Lower leg skin (tissue), 3 donors: ENCODE measurements at regions not wholly inside any gene's neighbourhood (a gene's known extent, or its start where the extent isn't known, plus 50 kb on each side); places are given as distances from the start of the nearest gene placed in this dataset.

ENCODE experiments used
- CTCF ChIP-seq, 3 donors: fragments of 450-650 bp; IDR thresholded peaks; one replicate each; pipeline ENCODE4 v1.5.1; 2016; ENCODE audit warnings: antibody characterized with exemption in 3 of 3, mild to moderate bottlenecking in 3 of 3, moderate library complexity in 2 of 3
- POLR2A ChIP-seq, 2 donors: fragments of 450-650 bp; IDR thresholded peaks; one replicate each; pipeline ENCODE4 v1.6.1; 2016 to 2017; ENCODE audit warnings: antibody characterized with exemption in 2 of 2, mild to moderate bottlenecking in 1 of 2, moderate library complexity in 1 of 2

DNA sequence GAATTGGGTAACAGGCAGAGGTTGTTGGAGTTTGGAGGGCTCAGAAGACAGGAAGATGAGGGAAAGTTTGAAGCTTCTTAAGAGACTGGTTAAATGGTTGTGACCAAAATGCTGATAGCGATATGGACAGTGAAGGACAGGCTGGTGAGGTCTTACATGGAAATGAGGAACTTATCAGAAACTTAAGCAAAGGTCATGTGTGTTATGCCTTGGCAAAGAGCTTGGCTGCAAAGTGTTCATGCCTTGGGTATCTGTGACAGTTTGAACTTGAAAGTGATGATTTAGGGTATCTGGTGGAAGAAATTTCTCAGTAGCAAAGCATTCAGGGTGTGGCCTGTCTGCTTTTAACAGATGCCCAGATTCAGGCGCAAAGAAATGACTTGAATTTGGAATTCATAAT is 64.5 kb upstream of the EEPD1 start:
- TF ChIP-seq POLR2A (IDR thresholded peaks at IDR 0.05) (no peak), CTCF (IDR thresholded peaks at IDR 0.05) (no peak)
